ENCODE measurements at regions not wholly inside any gene's neighbourhood (a gene's known extent, or its start where the extent isn't known, plus 50 kb on each side); places are given as distances from the start of the nearest gene placed in this dataset.

- no peak for TF ChIP-seq CTCF (IDR thresholded peaks at IDR 0.05)
- TF ChIP-seq POLR2A (IDR thresholded peaks at IDR 0.05) = no peak
These were observed 131.9 kb upstream of the STAC start for GRCh38 chr3:36248374-36248773.

All from lower leg skin (tissue), 3 donors.